Neural progenitor cell (in vitro differentiated cells): ENCODE measurements at regions not wholly inside any gene's neighbourhood (a gene's known extent, or its start where the extent isn't known, plus 50 kb on each side); places are given as distances from the start of the nearest gene placed in this dataset.

ENCODE experiments used
- CTCF ChIP-seq: fragments of 200-600 bp; sonication (generic); IDR thresholded peaks from 2 replicates; pipeline ENCODE4 v1.5.1; 2017; ENCODE audit warnings: antibody characterized with exemption, mild to moderate bottlenecking
- EZH2 ChIP-seq: fragments of 200-600 bp; sonication (generic); IDR thresholded peaks from 2 replicates; pipeline ENCODE4 v1.6.1; 2017; ENCODE audit warnings: antibody characterized with exemption, mild to moderate bottlenecking, moderate library complexity

GRCh38 chr1:181284978-181285377, 196.5 kb downstream of the IER5 start:
- no peak for TF ChIP-seq CTCF
- no peak for TF ChIP-seq EZH2
